Dendritic cell treated with granulocyte-macrophage colony-stimulating factor and Interleukin-4, amounts not matched to agents 40 ng/mL and 50 ng/mL, for 4 days (primary cell): ENCODE measurements at regions not wholly inside any gene's neighbourhood (a gene's known extent, or its start where the extent isn't known, plus 50 kb on each side); places are given as distances from the start of the nearest gene placed in this dataset.
"Not testable (repeated sequence)": the region's sequence is repeated elsewhere in the genome, so short reads cannot be mapped to it uniquely, and the experiment has no call there.

Experiments
- H3K27ac Mint-ChIP-seq: one replicate; pipeline ENCODE4 v1.8.0; 2022; ENCODE audit warnings: mild to moderate bottlenecking, mixed read lengths
- H3K27me3 Mint-ChIP-seq: one replicate; pipeline ENCODE4 v1.8.0; 2022; ENCODE audit warnings: mild to moderate bottlenecking, mixed read lengths
- H3K36me3 Mint-ChIP-seq: one replicate; pipeline ENCODE4 v1.8.0; 2022; ENCODE audit warnings: low read depth, mixed read lengths
- H3K4me1 Mint-ChIP-seq: one replicate; pipeline ENCODE4 v1.8.0; 2022; ENCODE audit warnings: low read depth, mixed read lengths
- H3K4me3 Mint-ChIP-seq: one replicate; pipeline ENCODE4 v1.8.0; 2022; ENCODE audit warnings: mild to moderate bottlenecking, moderate library complexity, mixed read lengths
- H3K9me3 Mint-ChIP-seq: one replicate; pipeline ENCODE4 v1.8.0; 2022; ENCODE audit warnings: mixed read lengths
- intact Hi-C: fragments of 100-400 bp; cut with micrococcal nuclease; formaldehyde crosslinking; loops from one replicate; pipeline ENCODE4 v1.15.0; 2022

DNA sequence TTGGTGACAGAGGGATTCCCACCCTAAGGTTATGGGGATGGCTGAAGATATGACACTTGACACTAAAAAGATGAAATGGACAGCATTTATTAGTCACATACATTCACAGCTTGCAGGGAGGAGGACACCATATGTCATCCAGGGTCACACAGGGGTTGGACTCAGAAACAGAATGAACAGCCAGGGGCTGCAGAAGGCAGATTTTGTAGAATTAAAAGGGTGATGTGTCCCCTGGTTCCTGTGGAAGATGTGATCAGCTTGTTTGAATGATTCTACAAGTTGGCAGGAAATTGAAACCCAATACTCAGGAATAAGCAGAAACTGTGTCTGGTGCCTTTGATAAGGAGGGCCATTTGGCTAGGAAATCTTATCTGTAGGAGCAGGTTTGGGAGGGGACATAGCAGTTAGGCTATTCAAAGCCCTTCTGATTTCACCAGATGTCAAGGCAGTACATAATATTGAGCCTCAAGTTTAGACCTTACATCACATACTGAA is 102.3 kb upstream of the GRIN3A start:
- intact Hi-C loops = no loop called here
- H3K36me3 Mint-ChIP-seq = no peaks in the 10 kb centered on the region
- H3K4me3 Mint-ChIP-seq = no peak overlapping the region
- H3K9me3 Mint-ChIP-seq = peaks cover 12% of the 10 kb centered on the region
- no peak overlapping the region for H3K27ac Mint-ChIP-seq
- no peaks in the 10 kb centered on the region for H3K4me1 Mint-ChIP-seq
- no peaks in the 10 kb centered on the region for H3K27me3 Mint-ChIP-seq

DNA sequence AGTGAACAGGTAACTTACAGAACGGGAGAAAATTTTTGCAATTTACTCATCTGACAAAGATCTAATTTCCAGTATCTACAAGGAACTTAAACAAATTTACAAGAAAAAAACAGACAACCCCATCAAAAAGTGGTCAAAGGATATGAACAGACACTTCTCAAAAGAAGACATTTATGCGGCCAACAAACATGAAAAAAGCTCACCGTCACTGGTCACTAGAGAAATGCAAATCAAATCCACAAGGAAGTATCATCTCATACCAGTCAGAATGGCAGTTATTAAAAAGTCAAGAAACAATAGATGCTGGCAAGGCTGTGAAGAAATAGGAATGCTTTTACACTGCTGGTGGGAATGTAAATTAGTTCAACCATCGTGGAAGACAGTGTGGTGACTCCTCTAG is 100.5 kb upstream of the GRIN3A start:
- H3K27me3 Mint-ChIP-seq, H3K27ac Mint-ChIP-seq, intact Hi-C loops, H3K4me1 Mint-ChIP-seq, H3K36me3 Mint-ChIP-seq, H3K4me3 Mint-ChIP-seq: not testable (repeated sequence)
- peaks cover 19% of the 10 kb centered on the region for H3K9me3 Mint-ChIP-seq

DNA sequence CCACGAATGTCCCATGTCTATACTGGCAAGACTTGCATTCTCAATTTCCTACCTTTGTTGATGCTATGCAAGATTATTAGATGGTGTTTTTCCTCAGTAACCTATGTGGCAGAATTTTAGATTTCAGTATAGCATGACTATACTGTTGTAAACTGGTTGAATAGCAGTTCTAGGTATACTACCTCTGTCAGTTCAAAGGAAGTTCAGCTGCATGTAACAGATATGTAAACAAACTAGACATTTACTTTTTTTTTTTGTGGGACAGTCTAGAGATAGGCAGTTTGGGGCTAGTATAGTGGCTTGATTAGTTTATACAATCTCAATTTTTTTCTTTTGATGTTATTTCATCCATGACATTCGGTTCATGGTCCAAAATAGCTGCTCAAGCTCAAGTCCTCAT is 97.6 kb upstream of the GRIN3A start:
- Mint-ChIP-seq H3K27me3 (no peaks in the 10 kb centered on the region), H3K4me1 (no peaks in the 10 kb centered on the region)
- intact Hi-C loops = no loop called here

DNA sequence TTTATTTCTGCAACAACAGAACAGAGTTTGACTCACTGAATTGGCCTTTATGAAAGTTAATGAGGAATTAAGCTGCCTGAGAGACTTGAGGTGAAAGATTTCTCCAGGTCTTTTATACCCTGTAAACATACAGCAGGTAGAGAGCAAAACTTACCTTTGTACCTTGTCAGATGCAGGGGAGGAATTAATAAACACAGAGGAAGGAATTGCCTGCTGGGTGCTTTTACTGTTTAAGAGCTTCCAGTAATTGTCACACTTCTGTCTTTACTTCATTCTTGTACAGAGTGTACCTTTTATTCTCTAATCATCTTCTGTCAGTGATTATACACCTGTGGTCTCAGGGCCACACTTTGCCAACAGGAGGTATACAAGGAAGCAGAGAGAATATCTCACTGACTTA is 94.0 kb upstream of the GRIN3A start:
- Mint-ChIP-seq H3K4me1 (no peaks in the 10 kb centered on the region), H3K27ac (no peak overlapping the region), H3K4me3 (no peak overlapping the region), H3K27me3 (no peaks in the 10 kb centered on the region), H3K9me3 (peaks cover 19% of the 10 kb centered on the region), H3K36me3 (no peaks in the 10 kb centered on the region)
- intact Hi-C loops = no loop called here

More for the DNA sequence above, 97.6 kb upstream of the GRIN3A start:
- peaks cover 19% of the 10 kb centered on the region for H3K9me3 Mint-ChIP-seq
- no peak overlapping the region for H3K4me3 Mint-ChIP-seq
- H3K36me3 Mint-ChIP-seq = no peaks in the 10 kb centered on the region
- no peak overlapping the region for H3K27ac Mint-ChIP-seq

DNA sequence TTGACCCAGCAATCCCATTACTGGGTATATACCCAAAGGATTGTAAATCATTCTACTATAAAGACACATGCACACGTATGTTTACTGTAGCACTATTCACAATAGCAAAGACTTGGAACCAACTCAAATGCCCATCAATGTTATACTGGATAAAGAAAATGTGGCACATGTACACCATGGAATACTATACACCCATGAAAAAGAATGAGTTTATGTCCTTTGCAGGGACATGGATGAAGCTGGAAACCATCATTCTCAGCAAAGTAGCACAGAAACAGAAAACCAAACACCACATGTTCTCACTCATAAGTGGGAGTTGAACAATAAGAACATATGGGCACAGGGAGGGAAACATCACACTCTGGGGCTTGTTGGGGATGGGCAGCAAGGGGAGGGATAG is 83.0 kb upstream of the GRIN3A start:
- H3K27ac Mint-ChIP-seq, H3K4me1 Mint-ChIP-seq, intact Hi-C loops, H3K36me3 Mint-ChIP-seq, H3K4me3 Mint-ChIP-seq, H3K27me3 Mint-ChIP-seq: not testable (repeated sequence)
- peaks cover 33% of the 10 kb centered on the region for H3K9me3 Mint-ChIP-seq

DNA sequence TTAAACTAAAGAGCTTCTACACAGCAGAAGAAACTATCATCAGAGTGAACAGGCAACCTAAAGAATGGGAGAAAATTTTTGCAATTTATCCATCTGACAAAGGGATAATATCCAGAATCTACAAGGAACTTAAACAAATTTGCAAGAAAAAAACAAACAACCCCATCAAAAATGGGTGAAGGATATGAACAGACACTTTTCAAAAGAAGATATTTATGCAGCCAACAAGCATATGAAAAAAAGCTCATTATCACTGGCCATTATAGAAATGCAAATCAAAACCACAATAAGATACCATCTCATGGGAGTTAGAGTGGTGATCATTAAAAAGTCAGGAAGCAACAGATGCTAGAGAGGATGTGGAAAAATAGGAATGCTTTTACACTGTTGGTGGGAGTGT is 82.5 kb upstream of the GRIN3A start:
- intact Hi-C loops, H3K4me3 Mint-ChIP-seq, H3K36me3 Mint-ChIP-seq, H3K27ac Mint-ChIP-seq, H3K27me3 Mint-ChIP-seq, H3K4me1 Mint-ChIP-seq: not testable (repeated sequence)
- peaks cover 38% of the 10 kb centered on the region for H3K9me3 Mint-ChIP-seq

DNA sequence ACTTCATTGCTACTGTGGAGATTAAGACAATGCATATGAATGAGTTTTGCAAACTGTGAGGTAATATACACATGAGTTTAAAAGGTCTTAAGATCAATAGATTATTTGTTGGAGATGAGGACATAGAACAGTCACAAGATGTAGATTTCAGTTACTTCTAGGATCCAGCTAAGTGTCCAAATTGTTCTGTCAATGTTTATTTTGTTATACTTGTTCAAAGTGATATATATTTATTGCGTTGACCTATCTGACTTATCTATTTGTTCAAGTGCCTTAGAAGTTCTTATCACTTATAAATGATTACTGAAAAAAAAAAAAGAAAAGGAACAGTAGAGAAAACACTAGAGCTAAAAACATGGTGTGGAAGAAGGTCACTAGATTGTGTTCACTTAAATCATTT is 75.6 kb upstream of the GRIN3A start:
- no peaks in the 10 kb centered on the region for H3K4me1 Mint-ChIP-seq
- no peaks in the 10 kb centered on the region for H3K36me3 Mint-ChIP-seq
- no peak overlapping the region for H3K27ac Mint-ChIP-seq
- intact Hi-C loops = no loop called here
- H3K9me3 Mint-ChIP-seq = peaks cover 26% of the 10 kb centered on the region
- H3K4me3 Mint-ChIP-seq = no peak overlapping the region
- no peaks in the 10 kb centered on the region for H3K27me3 Mint-ChIP-seq

DNA sequence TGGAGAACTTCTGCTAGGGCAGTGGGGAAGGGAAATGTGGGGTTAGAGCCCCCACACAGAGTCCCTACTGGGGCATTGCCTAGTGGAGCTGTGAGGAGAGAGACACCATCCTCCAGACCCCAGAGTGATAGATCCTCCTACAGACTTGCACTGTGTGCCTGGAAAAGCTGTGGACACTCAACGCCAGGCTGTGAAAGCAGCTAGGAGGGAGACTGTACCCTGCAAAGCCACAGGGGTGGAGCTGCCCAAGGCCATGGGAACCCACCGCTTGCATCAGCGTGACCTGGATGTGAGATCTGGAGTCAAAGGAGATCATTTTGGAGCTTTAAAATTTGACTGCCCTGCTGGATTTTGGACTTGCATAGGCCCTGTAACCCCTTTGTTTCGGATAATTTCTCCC is 69.4 kb upstream of the GRIN3A start:
- H3K4me3 Mint-ChIP-seq, H3K4me1 Mint-ChIP-seq, intact Hi-C loops, H3K9me3 Mint-ChIP-seq, H3K27me3 Mint-ChIP-seq, H3K27ac Mint-ChIP-seq, H3K36me3 Mint-ChIP-seq: not testable (repeated sequence)

DNA sequence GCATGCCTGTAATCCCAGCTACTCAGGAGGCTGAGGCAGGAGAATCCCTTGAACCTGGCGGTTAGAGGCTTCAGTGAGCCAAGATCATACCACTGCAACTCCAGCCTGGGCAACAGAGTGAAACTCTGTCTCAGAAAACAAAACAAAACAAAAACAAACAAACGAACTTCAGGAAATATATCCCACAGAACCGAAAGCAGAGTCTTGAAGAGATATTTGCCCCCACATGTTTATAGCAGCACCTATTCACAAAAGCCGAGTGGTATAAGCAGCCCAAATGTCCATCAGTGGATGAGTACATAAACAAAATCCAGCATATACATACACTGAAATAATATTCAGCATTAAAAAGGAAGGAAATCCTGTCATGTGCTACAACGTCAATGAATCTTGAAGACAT is 57.6 kb upstream of the GRIN3A start:
- no peaks in the 10 kb centered on the region for H3K36me3 Mint-ChIP-seq
- no peak overlapping the region for H3K27ac Mint-ChIP-seq
- no peaks in the 10 kb centered on the region for H3K27me3 Mint-ChIP-seq
- no peaks in the 10 kb centered on the region for H3K4me1 Mint-ChIP-seq
- H3K4me3 Mint-ChIP-seq = no peak overlapping the region
- no peaks in the 10 kb centered on the region for H3K9me3 Mint-ChIP-seq
- intact Hi-C loops = no loop called here

DNA sequence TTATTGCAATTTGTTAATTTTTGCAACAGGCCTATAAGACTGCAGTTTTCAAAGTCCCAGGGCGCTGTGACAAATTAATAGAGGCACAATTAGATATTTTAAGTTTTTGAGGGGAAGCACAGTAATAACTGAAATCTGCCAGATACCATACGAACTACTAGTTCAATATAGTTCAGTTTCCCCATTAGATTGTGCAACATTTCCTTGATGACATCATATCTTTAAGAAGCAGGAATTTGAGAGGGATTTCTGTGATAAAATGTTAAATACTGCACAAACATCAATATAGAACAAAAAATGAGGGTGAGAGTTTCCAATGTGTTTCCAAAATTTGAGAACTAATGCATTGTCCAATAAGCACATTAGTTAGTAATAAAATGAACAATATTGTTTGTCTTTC is 56.7 kb upstream of the GRIN3A start:
- Mint-ChIP-seq H3K27me3 (no peaks in the 10 kb centered on the region), H3K27ac (no peak overlapping the region), H3K9me3 (no peaks in the 10 kb centered on the region), H3K36me3 (no peaks in the 10 kb centered on the region), H3K4me1 (no peaks in the 10 kb centered on the region), H3K4me3 (no peak overlapping the region)
- intact Hi-C loops = no loop called here

DNA sequence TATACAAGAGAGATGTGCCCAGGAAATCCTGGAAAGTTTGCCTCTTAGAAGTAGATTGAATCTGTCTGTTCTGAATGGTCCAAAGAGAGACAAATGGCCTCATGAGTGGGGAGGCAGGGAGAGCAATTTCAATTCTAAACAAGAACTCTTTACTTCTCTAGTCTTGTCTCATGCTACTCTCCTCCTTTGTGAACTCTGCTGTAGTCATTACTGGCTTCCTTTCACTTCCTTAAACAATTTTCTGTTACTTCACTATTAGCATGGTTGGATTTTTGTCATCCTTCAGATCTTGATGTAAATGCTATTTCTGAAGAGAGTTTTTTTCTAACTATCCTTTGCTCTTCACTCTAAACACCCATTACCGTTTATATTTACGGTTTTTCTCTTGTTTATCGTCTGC is 54.0 kb upstream of the GRIN3A start:
- H3K4me1 Mint-ChIP-seq = no peaks in the 10 kb centered on the region
- no peaks in the 10 kb centered on the region for H3K27me3 Mint-ChIP-seq
- no peak overlapping the region for H3K27ac Mint-ChIP-seq
- no peaks in the 10 kb centered on the region for H3K9me3 Mint-ChIP-seq
- H3K4me3 Mint-ChIP-seq = no peak overlapping the region
- intact Hi-C loops = no loop called here
- no peaks in the 10 kb centered on the region for H3K36me3 Mint-ChIP-seq

DNA sequence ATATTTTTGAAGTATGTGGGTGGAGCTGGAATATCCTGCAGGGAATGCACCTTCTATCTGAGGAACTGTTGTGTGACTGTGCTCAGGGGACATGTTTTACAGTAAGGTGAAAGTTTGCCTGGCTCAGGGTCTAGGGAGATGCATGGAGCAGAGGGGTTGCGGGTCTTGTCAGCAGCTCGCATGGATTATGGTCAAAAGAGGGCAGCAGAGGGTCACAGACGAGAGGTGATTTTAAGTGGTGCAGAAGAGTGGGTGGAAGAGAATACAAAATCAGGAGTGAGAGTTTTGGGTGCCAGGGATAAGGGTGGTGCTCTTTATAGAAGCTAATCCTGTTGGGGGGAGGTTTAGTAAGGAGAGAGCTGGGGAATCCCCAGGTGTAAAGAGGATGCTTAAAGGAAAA is 53.5 kb upstream of the GRIN3A start:
- Mint-ChIP-seq H3K27me3 (no peaks in the 10 kb centered on the region), H3K4me1 (no peaks in the 10 kb centered on the region), H3K4me3 (no peak overlapping the region), H3K36me3 (no peaks in the 10 kb centered on the region), H3K9me3 (no peaks in the 10 kb centered on the region), H3K27ac (no peak overlapping the region)
- intact Hi-C loops = no loop called here

DNA sequence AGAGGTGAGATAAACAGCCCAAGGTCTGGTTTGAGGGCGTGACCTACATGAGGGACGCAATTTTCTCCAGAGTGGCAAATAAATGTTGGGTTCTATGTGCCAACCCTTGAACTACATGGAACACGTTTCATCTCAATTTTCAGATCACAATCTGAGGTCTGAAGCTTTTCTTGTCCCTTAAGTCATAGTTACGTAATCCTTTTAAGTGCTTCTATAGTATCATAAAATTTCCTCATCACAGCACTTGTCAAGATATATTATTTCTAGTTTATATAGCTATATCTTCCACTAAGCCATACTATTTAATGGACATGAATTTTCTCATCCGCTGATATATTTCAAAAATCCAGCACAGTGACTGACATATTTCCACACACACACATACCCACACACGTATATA is 53.1 kb upstream of the GRIN3A start:
- no peaks in the 10 kb centered on the region for H3K9me3 Mint-ChIP-seq
- intact Hi-C loops = no loop called here
- no peak overlapping the region for H3K4me3 Mint-ChIP-seq
- no peaks in the 10 kb centered on the region for H3K27me3 Mint-ChIP-seq
- H3K36me3 Mint-ChIP-seq = no peaks in the 10 kb centered on the region
- H3K4me1 Mint-ChIP-seq = no peaks in the 10 kb centered on the region
- H3K27ac Mint-ChIP-seq = no peak overlapping the region
